HG03095 (cell line): ENCODE measurements at regions not wholly inside any gene's neighbourhood (a gene's known extent, or its start where the extent isn't known, plus 50 kb on each side); places are given as distances from the start of the nearest gene placed in this dataset.
A peak's percentile ranks its signal among the peaks of the same experiment; 100 is the strongest.

Experiments
- ATAC-seq: cut with Tn5 transposase; IDR thresholded peaks from one replicate; pipeline ENCODE4 v1.9.1; 2021; ENCODE audit warnings: moderate library complexity; ENCODE audit not compliant: unreplicated experiment

GRCh38 chr2:181766129-181766528, 85.8 kb upstream of the NEUROD1 start:
- no peak for ATAC-seq

- no peak for ATAC-seq
Measured at GRCh38 chr2:181770150-181770549, 89.8 kb upstream of the NEUROD1 start.

- ATAC-seq, result no peak
Measured at GRCh38 chr2:181771356-181771755, 91.0 kb upstream of the NEUROD1 start.

GRCh38 chr2:181772334-181772733, 92.0 kb upstream of the NEUROD1 start:
- ATAC-seq, result no peak

GRCh38 chr2:181772777-181773176, 92.5 kb upstream of the NEUROD1 start:
- no peak for ATAC-seq

GRCh38 chr2:181774685-181775084, 94.4 kb upstream of the NEUROD1 start:
- ATAC-seq, result peak; percentile 73

- ATAC-seq, result no peak
Measured at GRCh38 chr2:181776336-181776735, 96.0 kb upstream of the NEUROD1 start.

- no peak for ATAC-seq
Measured at GRCh38 chr2:181777734-181778133, 97.4 kb upstream of the NEUROD1 start.

GRCh38 chr2:181778621-181779201, 98.4 kb upstream of the NEUROD1 start:
- no peak for ATAC-seq

GRCh38 chr2:181779288-181780021, 99.1 kb upstream of the NEUROD1 start:
- ATAC-seq, result no peak

- ATAC-seq, result peak; percentile 66
Measured at GRCh38 chr2:181780047-181780651, 99.8 kb upstream of the NEUROD1 start.

GRCh38 chr2:181780657-181781056, 100.3 kb upstream of the NEUROD1 start:
- ATAC-seq, result no peak

GRCh38 chr2:181781078-181781786, 100.9 kb upstream of the NEUROD1 start:
- peak; percentile 41 for ATAC-seq

GRCh38 chr2:181782660-181783059, 102.3 kb upstream of the NEUROD1 start:
- ATAC-seq, result no peak

GRCh38 chr2:181784556-181784955, 104.2 kb upstream of the NEUROD1 start:
- ATAC-seq, result no peak

- ATAC-seq, result no peak
Measured at GRCh38 chr2:181785691-181786344, 105.5 kb upstream of the NEUROD1 start.

GRCh38 chr2:181786371-181787228, 104.9 kb upstream of the ITPRID2 start:
- no peak for ATAC-seq

GRCh38 chr2:181787310-181788048, 104.1 kb upstream of the ITPRID2 start:
- no peak for ATAC-seq

GRCh38 chr2:181788897-181789555, 102.5 kb upstream of the ITPRID2 start:
- ATAC-seq, result no peak
